ENCODE measurements at regions not wholly inside any gene's neighbourhood (a gene's known extent, or its start where the extent isn't known, plus 50 kb on each side); places are given as distances from the start of the nearest gene placed in this dataset.

DNA sequence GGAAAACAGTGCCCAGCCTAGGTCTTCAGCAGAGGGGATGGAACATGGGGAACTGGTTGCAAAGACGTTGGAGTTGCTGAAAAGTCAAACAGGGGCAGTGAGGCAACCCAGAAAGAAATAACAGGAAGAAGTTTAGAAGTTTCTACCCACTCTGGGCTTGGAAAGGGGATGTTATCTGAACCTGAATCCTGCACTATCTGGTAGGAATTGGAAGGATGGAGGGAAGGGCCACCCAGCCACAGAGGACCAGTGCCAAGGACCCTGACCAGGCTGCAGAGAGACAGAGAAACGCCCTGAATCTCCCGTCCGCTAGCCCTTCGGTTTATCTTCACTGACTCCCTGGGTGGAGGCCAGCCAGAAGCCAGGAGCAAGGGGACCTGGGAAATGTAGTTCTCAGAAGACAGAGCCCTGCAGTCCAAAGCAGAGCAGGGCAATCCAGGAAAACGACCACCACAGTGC is 217.3 kb upstream of the RREB1 start (continued):
- no peak for TF ChIP-seq ZNF253 (CRISPR knock-in tag; conservative IDR thresholded peaks at IDR 0.05)
- no peak for TF ChIP-seq HNRNPK (IDR thresholded peaks at IDR 0.05; ENCODE audit: low read depth, low read length, poor library complexity, severe bottlenecking)
- TF ChIP-seq GABPB1 (CRISPR knock-in tag; IDR thresholded peaks at IDR 0.05), result peak; percentile 46; the same call in 1 of the 2 replicates
- no peak for TF ChIP-seq HNRNPL (IDR thresholded peaks at IDR 0.05; ENCODE audit: low read depth, low read length)
- no peak for TF ChIP-seq GABPB2 (CRISPR knock-in tag; conservative IDR thresholded peaks at IDR 0.05)
- TF ChIP-seq NCOA4 (IDR thresholded peaks at IDR 0.05; ENCODE audit: partially characterized antibody), result no peak
- no peak for TF ChIP-seq POLR2AphosphoS2 (IDR thresholded peaks at IDR 0.05; ENCODE audit: low read length)
- TF ChIP-seq PTRF (tag; IDR thresholded peaks at IDR 0.05), result no peak
- TF ChIP-seq TOE1 (IDR thresholded peaks at IDR 0.05; ENCODE audit: borderline replicate concordance), result 0 out of 2 replicates have a peak, but pooled peaks have one; percentile 24
- no peak for TF ChIP-seq TOE1 (CRISPR knock-in tag; IDR thresholded peaks at IDR 0.05; ENCODE audit: borderline replicate concordance, low read depth)
- TF ChIP-seq ZNF384 (IDR thresholded peaks at IDR 0.05; ENCODE audit: low read depth, low read length), result no peak
- no peak for TF ChIP-seq E2F3 (CRISPR knock-in tag; IDR thresholded peaks at IDR 0.05)
- TF ChIP-seq LARP7 (IDR thresholded peaks at IDR 0.05), result no peak
- no peak for TF ChIP-seq HNRNPLL (IDR thresholded peaks at IDR 0.05; ENCODE audit: low read depth, low read length, poor library complexity, severe bottlenecking)
- no peak for TF ChIP-seq PHB2 (IDR thresholded peaks at IDR 0.05; ENCODE audit: low read depth)
- TF ChIP-seq ERF (CRISPR knock-in tag; IDR thresholded peaks at IDR 0.05), result no peak
- no peak for TF ChIP-seq MAFK (IDR thresholded peaks at IDR 0.05; ENCODE audit: low read length)
- TF ChIP-seq IRF2 (CRISPR knock-in tag; IDR thresholded peaks at IDR 0.05), result no peak
- no peak for TF ChIP-seq E2F1 (CRISPR knock-in tag; IDR thresholded peaks at IDR 0.05)
- no peak for TF ChIP-seq MCM2 (IDR thresholded peaks at IDR 0.05; ENCODE audit: low read depth)
- TF ChIP-seq DNMT1 (IDR thresholded peaks at IDR 0.05), result no peak
- TF ChIP-seq NFRKB (IDR thresholded peaks at IDR 0.05; ENCODE audit: low read depth), result no peak
- TF ChIP-seq NCOA1 (IDR thresholded peaks at IDR 0.05; ENCODE audit: low read depth), result no peak
- TF ChIP-seq ZNF586 (CRISPR knock-in tag; conservative IDR thresholded peaks at IDR 0.05), result no peak
- TF ChIP-seq CXXC5 (CRISPR knock-in tag; IDR thresholded peaks at IDR 0.05), result peak; percentile 38
- TF ChIP-seq, protein P1, sequence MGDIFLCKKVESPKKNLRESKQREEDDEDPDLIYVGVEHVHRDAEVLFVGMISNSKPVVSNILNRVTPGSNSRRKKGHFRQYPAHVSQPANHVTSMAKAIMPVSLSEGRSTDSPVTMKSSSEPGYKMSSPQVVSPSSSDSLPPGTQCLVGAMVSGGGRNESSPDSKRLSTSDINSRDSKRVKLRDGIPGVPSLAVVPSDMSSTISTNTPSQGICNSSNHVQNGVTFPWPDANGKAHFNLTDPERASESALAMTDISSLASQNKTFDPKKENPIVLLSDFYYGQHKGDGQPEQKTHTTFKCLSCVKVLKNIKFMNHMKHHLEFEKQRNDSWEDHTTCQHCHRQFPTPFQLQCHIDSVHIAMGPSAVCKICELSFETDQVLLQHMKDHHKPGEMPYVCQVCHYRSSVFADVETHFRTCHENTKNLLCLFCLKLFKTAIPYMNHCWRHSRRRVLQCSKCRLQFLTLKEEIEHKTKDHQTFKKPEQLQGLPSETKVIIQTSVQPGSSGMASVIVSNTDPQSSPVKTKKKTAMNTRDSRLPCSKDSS (IDR thresholded peaks at IDR 0.05; ENCODE audit: low read depth, partially characterized antibody), result no peak
- no peak for TF ChIP-seq SOX6 (IDR thresholded peaks at IDR 0.05)
- TF ChIP-seq, protein P2, sequence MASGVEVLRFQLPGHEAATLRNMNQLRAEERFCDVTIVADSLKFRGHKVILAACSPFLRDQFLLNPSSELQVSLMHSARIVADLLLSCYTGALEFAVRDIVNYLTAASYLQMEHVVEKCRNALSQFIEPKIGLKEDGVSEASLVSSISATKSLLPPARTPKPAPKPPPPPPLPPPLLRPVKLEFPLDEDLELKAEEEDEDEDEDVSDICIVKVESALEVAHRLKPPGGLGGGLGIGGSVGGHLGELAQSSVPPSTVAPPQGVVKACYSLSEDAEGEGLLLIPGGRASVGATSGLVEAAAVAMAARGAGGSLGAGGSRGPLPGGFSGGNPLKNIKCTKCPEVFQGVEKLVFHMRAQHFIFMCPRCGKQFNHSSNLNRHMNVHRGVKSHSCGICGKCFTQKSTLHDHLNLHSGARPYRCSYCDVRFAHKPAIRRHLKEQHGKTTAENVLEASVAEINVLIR (CRISPR knock-in tag; IDR thresholded peaks at IDR 0.05), result no peak
- TF ChIP-seq NCOA2 (IDR thresholded peaks at IDR 0.05; ENCODE audit: partially characterized antibody in 2 of 2), result no peak
- peak; percentile 44 for TF ChIP-seq CEBPB (tag; IDR thresholded peaks at IDR 0.05)
- TF ChIP-seq SRSF9 (IDR thresholded peaks at IDR 0.05; ENCODE audit: borderline replicate concordance, low read depth, low read length), result no peak

Data from K562 (cell line).